A549 (cell line): ENCODE measurements at regions not wholly inside any gene's neighbourhood (a gene's known extent, or its start where the extent isn't known, plus 50 kb on each side); places are given as distances from the start of the nearest gene placed in this dataset.

Source experiments
- ATAC-seq, 2 experiments: fragments of 200-7000 bp in 1 of 2; fragments of >200 bp in 1 of 2; cut with Nextera tagmentation in 1 of 2; cut with Tn5 transposase in 1 of 2; 3 replicates each; pipeline versions ENCODE4 v1.8.0 to v1.9.1; 2018 to 2020; ENCODE audit warnings: mild to moderate bottlenecking in 1 of 2, moderate library complexity in 1 of 2
- CTCF ChIA-PET: fragments of 300-600 bp; sonication (Branson Sonifier 250); formaldehyde crosslinking; extraction: SDS; loops from one replicate; lab custom pipeline; 2021; ENCODE audit warnings: antibody characterized with exemption, inconsistent platforms; lab: Yijun Ruan, JAX
- POLR2A ChIA-PET: fragments of 350-600 bp; formaldehyde crosslinking; extraction: SDS; loops from one replicate; lab custom pipeline; 2021; ENCODE audit warnings: antibody characterized with exemption, inconsistent platforms; lab: Yijun Ruan, JAX
- DNase-seq, 2 experiments: peaks; one replicate each; pipeline versions ENCODE4 v3.0.0 to v3.0.0-alpha.2; 2011 to 2016; ENCODE audit warnings: low read depth in 1 of 2, low spot score in 1 of 2
- FAIRE-seq: peaks from 2 replicates; lab custom pipeline; 2011; peaks lifted over from hg19 to GRCh38; lab: Jason Lieb, UNC
- H3K27ac ChIP-seq, 2 experiments: fragments of >200 bp; sonication (Bioruptor Twin); formaldehyde crosslinking; 3 replicates each; pipeline ENCODE4 v1.5.1; 2016 to 2017
- H3K4me1 ChIP-seq: fragments of >200 bp; sonication (Bioruptor Twin); formaldehyde crosslinking; 3 replicates; pipeline ENCODE4 v1.6.1; 2016
- H3K4me2 ChIP-seq: fragments of >200 bp; sonication (Bioruptor Twin); formaldehyde crosslinking; 3 replicates; pipeline ENCODE4 v1.6.1; 2016
- H3K4me3 ChIP-seq: fragments of >200 bp; sonication (Bioruptor Twin); formaldehyde crosslinking; 3 replicates; pipeline ENCODE4 v1.5.1; 2016
- H3K9me3 ChIP-seq: fragments of >200 bp; sonication (Bioruptor Twin); formaldehyde crosslinking; 3 replicates; pipeline ENCODE4 v1.6.1; 2016
- CHD2 ChIP-seq: fragments of 150-350 bp; IDR thresholded peaks from 2 replicates; pipeline ENCODE4 v1.6.1; 2014; ENCODE audit warnings: low read length; ENCODE audit not compliant: partially characterized antibody
- CHD4 ChIP-seq: fragments of 200-600 bp; sonication (generic); IDR thresholded peaks from 2 replicates; pipeline ENCODE4 v1.6.1; 2016; ENCODE audit warnings: antibody characterized with exemption, mild to moderate bottlenecking, borderline replicate concordance
- E2F6 ChIP-seq: IDR thresholded peaks from 2 replicates; pipeline ENCODE4 v1.6.1; 2012; ENCODE audit warnings: low read depth, borderline replicate concordance
- EP300 ChIP-seq, 2 experiments: fragments of >200 bp; sonication (Bioruptor Twin); formaldehyde crosslinking; IDR thresholded peaks; 2 replicates in 1 of 2; 3 replicates in 1 of 2; pipeline ENCODE4 v1.6.1; 2016 to 2017
- ESRRA ChIP-seq: fragments of 150-350 bp; IDR thresholded peaks from 2 replicates; pipeline ENCODE4 v1.6.1; 2014; ENCODE audit warnings: mild to moderate bottlenecking, low read length, borderline replicate concordance
- FOSL2 ChIP-seq, 2 experiments: fragments of 450-650 bp in 1 of 2; fragments of >200 bp in 1 of 2; sonication (Bioruptor Twin) in 1 of 2; formaldehyde crosslinking; IDR thresholded peaks; 2 replicates each; pipeline versions ENCODE4 v1.5.0 to v1.6.1; 2016 to 2020; ENCODE audit warnings: mild to moderate bottlenecking in 1 of 2, moderate library complexity in 1 of 2
- GATA3 ChIP-seq: IDR thresholded peaks from 2 replicates; pipeline ENCODE4 v1.6.1; 2012; ENCODE audit warnings: borderline replicate concordance
- HDAC2 ChIP-seq: fragments of 200-600 bp; sonication (generic); IDR thresholded peaks from 2 replicates; pipeline ENCODE4 v1.6.1; 2016
- HES2 ChIP-seq: fragments of >200 bp; sonication (Bioruptor Twin); formaldehyde crosslinking; IDR thresholded peaks from 2 replicates; pipeline ENCODE4 v1.6.1; 2016
- HOXA7 ChIP-seq: fragments of 250-450 bp; sonication (Bioruptor Pico); IDR thresholded peaks from 2 replicates; pipeline ENCODE4 v1.5.0; 2020; ENCODE audit warnings: mild to moderate bottlenecking, moderate library complexity
- HOXB13 ChIP-seq: fragments of 250-450 bp; sonication (Bioruptor Pico); IDR thresholded peaks from 2 replicates; pipeline ENCODE4 v1.5.0; 2020; ENCODE audit warnings: low read depth, mild to moderate bottlenecking, moderate library complexity
- JUNB ChIP-seq: fragments of >200 bp; sonication (Bioruptor Twin); formaldehyde crosslinking; IDR thresholded peaks from 2 replicates; pipeline ENCODE4 v1.6.1; 2016
- KDM1A ChIP-seq: fragments of 200-600 bp; sonication (generic); IDR thresholded peaks from 2 replicates; pipeline ENCODE4 v1.6.1; 2016; ENCODE audit warnings: low read depth, mild to moderate bottlenecking
- MAX ChIP-seq: IDR thresholded peaks from 2 replicates; pipeline ENCODE4 v1.6.1; 2012
- MYC ChIP-seq: IDR thresholded peaks from 2 replicates; pipeline ENCODE4 v1.6.1; 2012; ENCODE audit warnings: mild to moderate bottlenecking, inconsistent platforms, low read length, improper control_type of control experiment, borderline replicate concordance
- PHF8 ChIP-seq: fragments of 200-600 bp; sonication (generic); IDR thresholded peaks from 2 replicates; pipeline ENCODE4 v1.6.1; 2016; ENCODE audit warnings: low read depth, mild to moderate bottlenecking, antibody characterized with exemption, moderate library complexity, borderline replicate concordance
- POLR2AphosphoS2 ChIP-seq: conservative IDR thresholded peaks from 2 replicates; pipeline ENCODE4 v1.6.1; 2012; ENCODE audit warnings: low read length, improper control_type of control experiment, inconsistent platforms
- REST ChIP-seq: fragments of 200-600 bp; sonication (generic); IDR thresholded peaks from 2 replicates; pipeline ENCODE4 v1.6.1; 2016; ENCODE audit warnings: antibody characterized with exemption, mild to moderate bottlenecking, moderate library complexity
- SMC3 ChIP-seq: fragments of >200 bp; sonication (Bioruptor Twin); formaldehyde crosslinking; IDR thresholded peaks from 3 replicates; pipeline ENCODE4 v1.6.1; 2018; ENCODE audit warnings: inconsistent platforms
- SREBF2 ChIP-seq: fragments of 450-650 bp; IDR thresholded peaks from 2 replicates; pipeline ENCODE4 v1.6.1; 2014; ENCODE audit warnings: mild to moderate bottlenecking, moderate library complexity
- TFCP2L1 ChIP-seq: fragments of 250-450 bp; sonication (Bioruptor Pico); IDR thresholded peaks from 2 replicates; pipeline ENCODE4 v1.5.0; 2021; ENCODE audit warnings: mild to moderate bottlenecking
- USF2 ChIP-seq: fragments of 450-650 bp; IDR thresholded peaks from 2 replicates; pipeline ENCODE4 v1.6.1; 2014; ENCODE audit warnings: antibody characterized with exemption
- ZC3H11A ChIP-seq: fragments of 450-650 bp; IDR thresholded peaks from 2 replicates; pipeline ENCODE4 v1.6.1; 2014; ENCODE audit warnings: antibody characterized with exemption, mild to moderate bottlenecking
- ZFP36 ChIP-seq: fragments of 450-650 bp; IDR thresholded peaks from 2 replicates; pipeline ENCODE4 v1.6.1; 2014; ENCODE audit warnings: borderline replicate concordance; ENCODE audit not compliant: partially characterized antibody
- ZNF302 ChIP-seq: fragments of 250-450 bp; sonication (Bioruptor Pico); IDR thresholded peaks from 2 replicates; pipeline ENCODE4 v1.9.0; 2021; ENCODE audit warnings: inconsistent platforms, mild to moderate bottlenecking, moderate library complexity
- ZSCAN20 ChIP-seq: fragments of 250-450 bp; sonication (Bioruptor Pico); IDR thresholded peaks from 2 replicates; pipeline ENCODE4 v1.8.0; 2022; ENCODE audit warnings: mild to moderate bottlenecking, moderate library complexity
- WGBS: methylation state at CpG from one replicate; pipeline ENCODE4 v1.1.6; 2017; ENCODE audit errors: missing lambda C conversion rate; 5-methylcytosine and 5-hydroxymethylcytosine counted together

GRCh38 chr1:215005656-215006345 lies 76.7 kb upstream of the KCNK2 start:
- ATAC-seq (no peak), DNase-seq (no peak), FAIRE-seq (no peak)
- 47% methylated on average over 9 of the region's 9 CpGs for WGBS
- Histone ChIP-seq H3K9me3 (no peaks in the 10 kb centered on the region), H3K4me3 (no peak overlapping the region), H3K4me2 (no peak overlapping the region), H3K27ac (no peak overlapping the region), H3K4me1 (no peaks in the 10 kb centered on the region)
- CTCF ChIA-PET = no interaction called here
- POLR2A ChIA-PET = no interaction called here
- TF ChIP-seq HES2 = no peak
- no peak for TF ChIP-seq PHF8
- TF ChIP-seq ZFP36 = no peak
- TF ChIP-seq EP300 (IDR thresholded peaks at IDR 0.05) = no peak
- TF ChIP-seq MAX = no peak
- TF ChIP-seq POLR2AphosphoS2 = no peak
- TF ChIP-seq HOXA7 (CRISPR knock-in tag) = no peak
- TF ChIP-seq HOXB13 = no peak
- no peak for TF ChIP-seq CHD2
- TF ChIP-seq SMC3 = no peak
- no peak for TF ChIP-seq REST
- no peak for TF ChIP-seq ESRRA
- TF ChIP-seq ZNF302 (CRISPR knock-in tag) = no peak
- TF ChIP-seq HDAC2 = no peak
- no peak for TF ChIP-seq MYC
- no peak for TF ChIP-seq JUNB
- no peak for TF ChIP-seq TFCP2L1 (CRISPR knock-in tag)
- no peak for TF ChIP-seq SREBF2
- TF ChIP-seq E2F6 = no peak

- CTCF ChIA-PET = no interaction called here
- FAIRE-seq (no peak), DNase-seq (no peak)
- Histone ChIP-seq H3K9me3 (no peaks in the 10 kb centered on the region), H3K4me3 (no peak overlapping the region)
- POLR2A ChIA-PET = no interaction called here
- no peak for TF ChIP-seq USF2
- TF ChIP-seq KDM1A = no peak
- TF ChIP-seq EP300 (IDR thresholded peaks at IDR 0.05) = no peak
- no peak for TF ChIP-seq HDAC2
- no peak for TF ChIP-seq E2F6
- TF ChIP-seq HES2 = no peak
- no peak for TF ChIP-seq FOSL2 (IDR thresholded peaks at IDR 0.05)
- TF ChIP-seq FOSL2 (CRISPR knock-in tag; IDR thresholded peaks at IDR 0.05) = no peak
- TF ChIP-seq ZSCAN20 = no peak
- no peak for TF ChIP-seq GATA3
- no peak for TF ChIP-seq PHF8
- TF ChIP-seq HOXA7 (CRISPR knock-in tag) = no peak
- TF ChIP-seq ZC3H11A = no peak
- TF ChIP-seq CHD4 = no peak
- TF ChIP-seq, all 56 proteins: peak for 0
- H3K4me2 ChIP-seq = no peak overlapping the region
- H3K27ac ChIP-seq = no peak overlapping the region
- H3K4me1 ChIP-seq = no peaks in the 10 kb centered on the region
- ATAC-seq = no peak
Observed at GRCh38 chr1:215007880-215008279, 74.7 kb upstream of the KCNK2 start.
